ENCODE measurements at regions not wholly inside any gene's neighbourhood (a gene's known extent, or its start where the extent isn't known, plus 50 kb on each side); places are given as distances from the start of the nearest gene placed in this dataset.

DNA sequence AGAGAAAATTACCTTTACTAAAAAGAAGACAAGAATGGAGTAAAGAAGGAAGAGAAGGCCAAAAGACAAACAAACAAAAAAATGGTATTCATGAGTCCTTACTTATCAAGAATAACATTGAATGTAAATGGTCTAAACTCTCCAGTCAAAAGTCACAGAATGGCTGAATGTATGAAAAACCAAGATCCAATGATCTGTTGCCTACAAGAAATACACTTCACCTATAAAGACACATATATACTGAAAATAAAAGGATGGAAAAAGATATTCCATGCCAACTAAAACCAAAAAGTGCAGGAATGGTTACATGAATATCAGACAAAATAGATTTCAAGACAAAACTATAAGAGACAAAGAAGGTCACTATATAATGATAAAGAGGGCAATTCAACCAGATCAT, 65.0 kb upstream of the ASXL3 start:
- Histone ChIP-seq H3K27me3 (ENCODE audit: control insufficient read depth in 1 of 2, insufficient read depth in 2 of 2, low read length in 2 of 2) (no peaks in the 10 kb centered on the region), H3K36me3 (replicated peaks in 1 of 2; ENCODE audit: control insufficient read depth in 1 of 2, insufficient read depth in 2 of 2, low read length in 2 of 2) (no peaks in the 10 kb centered on the region), H3K4me3 (replicated peaks in 1 of 3; ENCODE audit: insufficient read depth in 1 of 3, low read depth in 2 of 3, low read length in 3 of 3) (no peak overlapping the region), H3K4me2 (ENCODE audit: low read depth, low read length) (no peak overlapping the region), H3K9me3 (ENCODE audit: low read length) (peaks cover 39% of the 10 kb centered on the region), H3K27ac (ENCODE audit: extremely low read length, insufficient read depth, low read length) (no peak overlapping the region), H2AFZ (ENCODE audit: low read length) (no peak overlapping the region), H3K4me1 (ENCODE audit: insufficient read depth, low read length) (no peaks in the 10 kb centered on the region), H3K79me2 (ENCODE audit: insufficient read depth, low read length) (no peaks in the 10 kb centered on the region), H4K20me1 (ENCODE audit: insufficient read depth, low read length) (no peaks in the 10 kb centered on the region), H3K9ac (ENCODE audit: insufficient read depth, low read depth, low read length) (no peak overlapping the region)
- ChIA-PET CTCF (ENCODE audit: low intra/inter-chr PET ratio, low total read pairs) (no interaction called here), POLR2A (no interaction called here)
- TF ChIP-seq ZSCAN5A (CRISPR knock-in tag; IDR thresholded peaks at IDR 0.05; ENCODE audit: borderline replicate concordance) (no peak), ZNF432 (CRISPR knock-in tag; IDR thresholded peaks at IDR 0.05; ENCODE audit: borderline replicate concordance) (no peak), ZNF383 (CRISPR knock-in tag; IDR thresholded peaks at IDR 0.05; ENCODE audit: borderline replicate concordance) (no peak), KDM1A (CRISPR knock-in tag; IDR thresholded peaks at IDR 0.05) (no peak)
- TF ChIP-seq, protein P1, sequence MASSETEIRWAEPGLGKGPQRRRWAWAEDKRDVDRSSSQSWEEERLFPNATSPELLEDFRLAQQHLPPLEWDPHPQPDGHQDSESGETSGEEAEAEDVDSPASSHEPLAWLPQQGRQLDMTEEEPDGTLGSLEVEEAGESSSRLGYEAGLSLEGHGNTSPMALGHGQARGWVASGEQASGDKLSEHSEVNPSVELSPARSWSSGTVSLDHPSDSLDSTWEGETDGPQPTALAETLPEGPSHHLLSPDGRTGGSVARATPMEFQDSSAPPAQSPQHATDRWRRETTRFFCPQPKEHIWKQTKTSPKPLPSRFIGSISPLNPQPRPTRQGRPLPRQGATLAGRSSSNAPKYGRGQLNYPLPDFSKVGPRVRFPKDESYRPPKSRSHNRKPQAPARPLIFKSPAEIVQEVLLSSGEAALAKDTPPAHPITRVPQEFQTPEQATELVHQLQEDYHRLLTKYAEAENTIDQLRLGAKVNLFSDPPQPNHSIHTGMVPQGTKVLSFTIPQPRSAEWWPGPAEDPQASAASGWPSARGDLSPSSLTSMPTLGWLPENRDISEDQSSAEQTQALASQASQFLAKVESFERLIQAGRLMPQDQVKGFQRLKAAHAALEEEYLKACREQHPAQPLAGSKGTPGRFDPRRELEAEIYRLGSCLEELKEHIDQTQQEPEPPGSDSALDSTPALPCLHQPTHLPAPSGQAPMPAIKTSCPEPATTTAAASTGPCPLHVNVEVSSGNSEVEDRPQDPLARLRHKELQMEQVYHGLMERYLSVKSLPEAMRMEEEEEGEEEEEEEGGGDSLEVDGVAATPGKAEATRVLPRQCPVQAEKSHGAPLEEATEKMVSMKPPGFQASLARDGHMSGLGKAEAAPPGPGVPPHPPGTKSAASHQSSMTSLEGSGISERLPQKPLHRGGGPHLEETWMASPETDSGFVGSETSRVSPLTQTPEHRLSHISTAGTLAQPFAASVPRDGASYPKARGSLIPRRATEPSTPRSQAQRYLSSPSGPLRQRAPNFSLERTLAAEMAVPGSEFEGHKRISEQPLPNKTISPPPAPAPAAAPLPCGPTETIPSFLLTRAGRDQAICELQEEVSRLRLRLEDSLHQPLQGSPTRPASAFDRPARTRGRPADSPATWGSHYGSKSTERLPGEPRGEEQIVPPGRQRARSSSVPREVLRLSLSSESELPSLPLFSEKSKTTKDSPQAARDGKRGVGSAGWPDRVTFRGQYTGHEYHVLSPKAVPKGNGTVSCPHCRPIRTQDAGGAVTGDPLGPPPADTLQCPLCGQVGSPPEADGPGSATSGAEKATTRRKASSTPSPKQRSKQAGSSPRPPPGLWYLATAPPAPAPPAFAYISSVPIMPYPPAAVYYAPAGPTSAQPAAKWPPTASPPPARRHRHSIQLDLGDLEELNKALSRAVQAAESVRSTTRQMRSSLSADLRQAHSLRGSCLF (CRISPR knock-in tag; IDR thresholded peaks at IDR 0.05; ENCODE audit: borderline replicate concordance) = no peak
- DNase-seq (ENCODE audit: low spot score) (no peak), ATAC-seq (no peak), FAIRE-seq (no peak)
- in situ Hi-C loops (cut with HindIII; ENCODE audit: extremely low pct_ligation_motif_present, low pct_unique_long_range_greater_than_20kb) (no loop called here), intact Hi-C loops (cut with micrococcal nuclease; ENCODE audit: unreplicated experiment) (no loop called here)
- no TSS peak for BruUV-seq (replicated peaks)
